HEK293T (cell line): ENCODE measurements at regions not wholly inside any gene's neighbourhood (a gene's known extent, or its start where the extent isn't known, plus 50 kb on each side); places are given as distances from the start of the nearest gene placed in this dataset.

Experiments used
- CTCF ChIA-PET: fragments of 350-600 bp; formaldehyde crosslinking; extraction: SDS; loops from one replicate; lab custom pipeline; 2021; ENCODE audit warnings: antibody characterized with exemption, inconsistent platforms; lab: Yijun Ruan, JAX
- POLR2A ChIA-PET: fragments of 350-600 bp; formaldehyde crosslinking; extraction: SDS; loops from one replicate; lab custom pipeline; 2020; ENCODE audit warnings: antibody characterized with exemption, inconsistent platforms; lab: Yijun Ruan, JAX
- DNase-seq: peaks from one replicate; pipeline ENCODE4 v3.0.0; 2012; ENCODE audit warnings: mixed read lengths; ENCODE audit errors: extremely low spot score
- ARNT ChIP-seq: fragments of 450-650 bp; IDR thresholded peaks from 2 replicates; pipeline ENCODE4 v1.6.1; 2017; ENCODE audit warnings: mild to moderate bottlenecking
- BHLHE40 ChIP-seq: fragments of 450-650 bp; IDR thresholded peaks from 2 replicates; pipeline ENCODE4 v1.6.1; 2016; ENCODE audit warnings: mild to moderate bottlenecking, moderate library complexity, borderline replicate concordance
- CTBP1 ChIP-seq: fragments of 450-650 bp; IDR thresholded peaks from 2 replicates; pipeline ENCODE4 v1.6.1; 2016; ENCODE audit warnings: borderline replicate concordance
- ELF4 ChIP-seq: fragments of 450-650 bp; IDR thresholded peaks from 2 replicates; pipeline ENCODE4 v1.6.1; 2017; ENCODE audit warnings: antibody characterized with exemption
- FOXA1 ChIP-seq: fragments of 450-650 bp; IDR thresholded peaks from 2 replicates; pipeline ENCODE4 v1.6.1; 2016; ENCODE audit warnings: mild to moderate bottlenecking
- FOXK2 ChIP-seq: fragments of 450-650 bp; IDR thresholded peaks from 2 replicates; pipeline ENCODE4 v1.6.1; 2016; ENCODE audit warnings: mild to moderate bottlenecking
- FOXM1 ChIP-seq: fragments of 450-650 bp; IDR thresholded peaks from 2 replicates; pipeline ENCODE4 v1.6.1; 2017; ENCODE audit warnings: mild to moderate bottlenecking, borderline replicate concordance
- HDGF ChIP-seq: fragments of 450-650 bp; IDR thresholded peaks from 2 replicates; pipeline ENCODE4 v1.6.1; 2017; ENCODE audit warnings: antibody characterized with exemption, borderline replicate concordance
- L3MBTL2 ChIP-seq: fragments of 450-650 bp; conservative IDR thresholded peaks from 2 replicates; pipeline ENCODE4 v1.6.1; 2016; ENCODE audit warnings: mild to moderate bottlenecking
- LEF1 ChIP-seq: fragments of 450-650 bp; IDR thresholded peaks from 2 replicates; pipeline ENCODE4 v1.6.1; 2017; ENCODE audit warnings: mild to moderate bottlenecking, borderline replicate concordance
- NFRKB ChIP-seq: fragments of 450-650 bp; IDR thresholded peaks from 2 replicates; pipeline ENCODE4 v1.6.1; 2016; ENCODE audit warnings: mild to moderate bottlenecking, moderate library complexity
- SP1 ChIP-seq: fragments of 450-650 bp; IDR thresholded peaks from 2 replicates; pipeline ENCODE4 v1.6.1; 2017
- SUZ12 ChIP-seq: fragments of 450-650 bp; IDR thresholded peaks from 2 replicates; pipeline ENCODE4 v1.6.1; 2016; ENCODE audit warnings: mild to moderate bottlenecking
- TARDBP ChIP-seq: fragments of 450-650 bp; IDR thresholded peaks from 2 replicates; pipeline ENCODE4 v1.6.1; 2016
- ZNF384 ChIP-seq: fragments of 450-650 bp; IDR thresholded peaks from 2 replicates; pipeline ENCODE4 v1.6.1; 2016
- TF ChIP-seq, protein P1 (sequence below): fragments of 450-650 bp; IDR thresholded peaks from 2 replicates; pipeline ENCODE4 v1.6.1; 2016

- ChIA-PET CTCF (no interaction called here), POLR2A (interaction anchor here (0.6 kb wide), 1 partner anchor 187 kb away, joined by 3 read pairs; no protein-coding TSS in a partner anchor)
- no peak for TF ChIP-seq ELF4
- DNase-seq = no peak
Measured at GRCh38 chr14:89592961-89593360, 175.9 kb upstream of the FOXN3 start.

DNA sequence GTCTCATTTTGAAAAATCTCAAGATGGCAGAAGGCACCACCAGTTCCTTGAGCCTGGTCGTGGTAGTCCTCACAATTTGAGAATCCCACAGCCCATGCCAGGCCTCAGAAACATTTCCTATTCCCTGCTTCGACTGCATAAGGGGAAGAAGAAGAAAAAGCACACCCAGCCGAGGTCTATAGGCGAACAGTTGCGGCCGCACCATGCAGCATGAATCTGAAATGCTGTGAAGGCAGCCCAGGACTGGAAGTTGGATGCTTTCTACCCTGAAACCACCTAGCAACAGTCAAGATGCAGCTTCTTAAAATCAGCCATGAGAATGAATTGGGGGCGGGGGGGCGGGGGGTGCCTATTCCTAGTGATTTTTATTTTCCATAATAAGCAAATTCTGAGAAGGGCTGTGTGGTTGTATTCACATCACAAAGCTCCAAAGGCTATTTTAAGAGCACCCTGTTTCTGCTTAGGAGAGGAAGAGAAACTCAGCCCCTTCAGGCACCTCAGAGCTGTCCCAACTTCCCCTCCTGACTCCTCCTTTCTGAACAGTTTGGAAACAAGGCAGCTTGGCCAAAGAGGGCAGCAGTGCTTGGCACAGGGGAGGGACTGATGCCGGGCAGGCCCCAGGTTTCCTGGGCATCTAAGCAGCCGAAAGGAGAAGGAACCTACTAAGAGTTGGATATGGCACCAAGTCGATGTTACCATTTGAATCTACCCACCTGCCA, 172.5 kb upstream of the FOXN3 start:
- CTCF ChIA-PET = no interaction called here
- TF ChIP-seq FOXM1 = no peak
- DNase-seq = no peak
- POLR2A ChIA-PET = no interaction called here

GRCh38 chr14:89588840-89589296, 171.8 kb upstream of the FOXN3 start:
- TF ChIP-seq FOXA1 (no peak), CTBP1 (no peak), SP1 (no peak), NFRKB (no peak), ARNT (no peak)
- ChIA-PET POLR2A (no interaction called here), CTCF (no interaction called here)
- no peak for DNase-seq

- no peak for DNase-seq
- POLR2A ChIA-PET = interaction anchor here (1.1 kb wide), 1 partner anchor 11 kb away, joined by 3 read pairs; no protein-coding TSS in a partner anchor
- TF ChIP-seq HDGF = no peak
- no peak for TF ChIP-seq TARDBP
- TF ChIP-seq LEF1 = no peak
- no peak for TF ChIP-seq L3MBTL2
- TF ChIP-seq NFRKB = no peak
- no peak for TF ChIP-seq ARNT
- TF ChIP-seq FOXM1 = no peak
- CTCF ChIA-PET = no interaction called here
Measured at GRCh38 chr14:89588016-89588415, 171.0 kb upstream of the FOXN3 start.

GRCh38 chr14:89587136-89587420, 170.0 kb upstream of the FOXN3 start:
- TF ChIP-seq L3MBTL2 = no peak
- no peak for TF ChIP-seq ARNT
- TF ChIP-seq TARDBP = no peak
- no peak for TF ChIP-seq HDGF
- TF ChIP-seq, protein P1, sequence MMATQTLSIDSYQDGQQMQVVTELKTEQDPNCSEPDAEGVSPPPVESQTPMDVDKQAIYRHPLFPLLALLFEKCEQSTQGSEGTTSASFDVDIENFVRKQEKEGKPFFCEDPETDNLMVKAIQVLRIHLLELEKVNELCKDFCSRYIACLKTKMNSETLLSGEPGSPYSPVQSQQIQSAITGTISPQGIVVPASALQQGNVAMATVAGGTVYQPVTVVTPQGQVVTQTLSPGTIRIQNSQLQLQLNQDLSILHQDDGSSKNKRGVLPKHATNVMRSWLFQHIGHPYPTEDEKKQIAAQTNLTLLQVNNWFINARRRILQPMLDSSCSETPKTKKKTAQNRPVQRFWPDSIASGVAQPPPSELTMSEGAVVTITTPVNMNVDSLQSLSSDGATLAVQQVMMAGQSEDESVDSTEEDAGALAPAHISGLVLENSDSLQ = no peak
- TF ChIP-seq SUZ12 = no peak
- no peak for TF ChIP-seq FOXA1
- no peak for TF ChIP-seq BHLHE40
- no peak for TF ChIP-seq ZNF384
- no peak for TF ChIP-seq FOXK2
- no peak for TF ChIP-seq CTBP1
- TF ChIP-seq NFRKB = no peak
- no peak for TF ChIP-seq FOXM1
- no peak for TF ChIP-seq SP1
- DNase-seq = no peak
- CTCF ChIA-PET = no interaction called here
- POLR2A ChIA-PET = no interaction called here

GRCh38 chr14:89586258-89587135, 169.5 kb upstream of the FOXN3 start:
- POLR2A ChIA-PET = no interaction called here
- no peak for DNase-seq
- TF ChIP-seq FOXM1 (no peak), TARDBP (no peak)
- CTCF ChIA-PET = no interaction called here

DNA sequence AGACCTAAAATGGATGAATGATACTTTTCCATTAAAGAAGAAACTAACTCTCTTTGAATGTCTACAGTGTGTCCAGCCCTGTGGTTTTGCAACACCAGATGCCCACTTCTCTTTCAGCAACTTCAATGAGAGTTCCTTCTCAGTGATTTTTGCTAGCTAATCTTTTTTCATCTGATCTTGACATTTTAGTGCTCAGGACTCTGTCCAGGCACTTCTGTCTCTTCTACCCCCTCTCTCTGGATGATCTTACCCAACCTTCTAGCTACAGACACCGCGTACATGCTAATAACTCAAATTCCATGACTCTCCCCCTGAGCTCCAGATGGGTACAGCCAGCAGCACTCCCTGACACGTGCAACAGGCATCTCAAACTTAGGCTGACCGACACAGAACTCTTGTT, 161.1 kb upstream of the FOXN3 start:
- DNase-seq = no peak
- no peak for TF ChIP-seq ARNT
- TF ChIP-seq L3MBTL2 = no peak
- TF ChIP-seq LEF1 = no peak
- TF ChIP-seq TARDBP = no peak
- no peak for TF ChIP-seq FOXK2
- no peak for TF ChIP-seq BHLHE40
- TF ChIP-seq ZNF384 = no peak
- no peak for TF ChIP-seq ELF4
- ChIA-PET POLR2A (no interaction called here), CTCF (no interaction called here)

DNA sequence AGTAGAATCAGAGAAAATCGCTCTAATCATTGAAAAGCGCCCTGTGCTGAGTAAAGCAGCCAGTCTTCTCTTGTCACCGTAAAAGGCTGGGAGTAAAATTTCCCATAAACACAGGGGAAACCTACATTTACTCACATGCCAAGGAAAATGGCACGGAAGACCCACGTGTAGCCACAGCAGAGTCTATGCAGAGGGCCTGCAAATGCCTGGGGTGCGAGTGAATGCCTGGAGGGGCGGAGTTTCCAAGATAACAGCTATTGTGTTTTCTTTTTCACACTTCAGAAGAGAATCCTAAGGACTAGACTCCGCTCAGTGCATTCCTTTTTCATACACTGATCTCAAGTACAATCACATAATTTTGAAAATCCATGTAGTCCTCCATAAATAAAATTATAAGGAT, 159.9 kb upstream of the FOXN3 start:
- CTCF ChIA-PET = no interaction called here
- POLR2A ChIA-PET = interaction anchor here (0.6 kb wide), 1 partner anchor 11 kb away, joined by 3 read pairs; no protein-coding TSS in a partner anchor
- TF ChIP-seq L3MBTL2 (no peak), LEF1 (no peak)
- peak; percentile 17 for DNase-seq
